Skeletal muscle tissue (tissue), 3 donors: ENCODE measurements at regions not wholly inside any gene's neighbourhood (a gene's known extent, or its start where the extent isn't known, plus 50 kb on each side); places are given as distances from the start of the nearest gene placed in this dataset.

Experiments used
- H3K27ac ChIP-seq: one replicate; pipeline ENCODE4 v1.7.0; 2013; ENCODE audit warnings: mild to moderate bottlenecking, low read depth, low read length, inconsistent platforms
- H3K27me3 ChIP-seq, 3 donors: one replicate each; pipeline ENCODE4 v1.7.0; 2013; ENCODE audit warnings: low read length in 3 of 3; ENCODE audit not compliant: control insufficient read depth in 3 of 3, insufficient read depth in 3 of 3
- H3K36me3 ChIP-seq, 3 donors: one replicate each; pipeline ENCODE4 v1.7.0; 2013; ENCODE audit warnings: low read length in 3 of 3; ENCODE audit not compliant: control insufficient read depth in 3 of 3, insufficient read depth in 3 of 3
- H3K4me1 ChIP-seq, 3 donors: one replicate each; pipeline ENCODE4 v1.7.0; 2013; ENCODE audit warnings: low read length in 3 of 3, mild to moderate bottlenecking in 3 of 3; ENCODE audit not compliant: control insufficient read depth in 3 of 3, insufficient read depth in 3 of 3
- H3K4me3 ChIP-seq, 3 donors: one replicate each; pipeline ENCODE4 v1.7.0; 2013; ENCODE audit warnings: low read length in 3 of 3
- H3K9ac ChIP-seq, 3 donors: one replicate each; pipeline ENCODE4 v1.7.0; 2013; ENCODE audit warnings: low read length in 3 of 3, mild to moderate bottlenecking in 3 of 3, moderate library complexity in 2 of 3, low read depth in 1 of 3
- H3K9me3 ChIP-seq, 3 donors: one replicate each; pipeline ENCODE4 v1.7.0; 2013; ENCODE audit warnings: low read length in 3 of 3; ENCODE audit not compliant: control insufficient read depth in 3 of 3
- donor health status: Osteomylitis.

DNA sequence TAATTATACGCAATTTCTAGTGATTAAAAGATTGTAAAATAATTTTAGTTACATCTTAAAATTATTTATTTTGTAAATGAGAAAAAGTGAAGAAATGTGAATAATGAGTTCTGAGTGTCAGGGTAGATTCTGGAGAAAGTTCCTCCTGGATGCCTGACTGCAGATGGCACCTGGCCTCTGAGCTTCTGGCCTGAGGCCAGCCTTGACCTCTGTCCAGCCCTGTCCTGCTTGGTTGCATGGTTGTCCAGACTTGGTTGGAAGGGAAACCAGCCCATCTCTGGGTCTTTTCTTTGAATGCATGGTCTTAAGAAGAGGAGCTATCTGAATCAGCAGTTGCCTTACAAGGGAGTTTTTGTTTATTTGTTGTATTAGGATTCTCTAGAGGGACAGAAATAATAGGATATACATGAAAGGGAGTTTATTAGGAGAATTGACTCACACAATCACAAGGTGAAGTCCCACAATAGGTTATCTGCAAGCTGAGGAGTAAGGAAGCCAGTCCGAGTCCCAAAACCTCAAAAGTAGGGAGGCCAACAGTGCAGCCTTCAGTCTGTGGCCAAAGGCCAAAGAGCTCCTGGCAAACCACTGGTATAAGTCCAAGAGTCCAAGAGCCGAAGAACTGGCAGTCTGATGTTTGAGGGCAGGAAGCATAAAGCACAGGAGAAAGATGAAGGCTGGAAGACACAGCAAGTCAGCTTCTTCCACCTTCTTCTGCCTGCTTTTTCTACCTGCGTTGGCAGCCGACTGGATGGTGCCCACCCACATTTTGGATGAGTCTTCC lies 385.8 kb downstream of the ZNF536 start:
- Histone ChIP-seq H3K36me3 (no peaks in the 10 kb centered on the region), H3K4me1 (peaks cover 3 to 9% (median 4%) of the 10 kb centered on the region in 3 donors), H3K27me3 (no peaks in the 10 kb centered on the region), H3K4me3 (no peak overlapping the region), H3K9ac (no peak overlapping the region), H3K27ac (no peak overlapping the region), H3K9me3 (no peaks in the 10 kb centered on the region)

- H3K4me3 ChIP-seq = no peak overlapping the region
Observed at GRCh38 chr19:30757104-30757836, 385.1 kb downstream of the ZNF536 start.

DNA sequence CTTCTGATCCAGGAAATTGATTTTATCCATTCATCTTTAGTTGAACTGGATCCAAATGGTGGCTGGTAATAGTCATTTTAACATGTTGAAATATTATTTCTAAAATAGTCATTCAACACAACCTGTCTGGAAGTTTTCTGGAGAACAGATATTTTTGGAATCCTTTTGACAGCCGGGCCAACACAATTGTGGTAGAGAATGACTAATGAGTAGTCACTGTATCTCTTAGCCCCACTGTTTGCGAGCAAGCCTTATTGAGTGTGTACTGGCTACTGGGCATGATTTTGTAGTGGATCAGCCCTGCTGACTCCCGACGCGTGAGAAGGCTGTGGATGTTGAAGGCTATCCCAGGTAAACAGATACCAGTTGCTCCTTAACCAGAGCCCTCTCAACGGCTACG lies 383.4 kb downstream of the ZNF536 start:
- Histone ChIP-seq H3K36me3 (no peaks in the 10 kb centered on the region), H3K4me1 (peaks cover 3 to 9% (median 4%) of the 10 kb centered on the region in 3 donors), H3K9ac (no peak overlapping the region), H3K9me3 (no peaks in the 10 kb centered on the region), H3K27ac (no peak overlapping the region), H3K4me3 (no peak overlapping the region), H3K27me3 (no peaks in the 10 kb centered on the region)

More at GRCh38 chr19:30757104-30757836, 385.1 kb downstream of the ZNF536 start:
- H3K9ac ChIP-seq = no peak overlapping the region
- no peaks in the 10 kb centered on the region for H3K27me3 ChIP-seq
- H3K4me1 ChIP-seq = peaks cover 3 to 9% (median 4%) of the 10 kb centered on the region in 3 donors
- H3K36me3 ChIP-seq = no peaks in the 10 kb centered on the region
- H3K9me3 ChIP-seq = no peaks in the 10 kb centered on the region
- H3K27ac ChIP-seq = no peak overlapping the region

GRCh38 chr19:30754162-30754561 lies 382.0 kb downstream of the ZNF536 start:
- Histone ChIP-seq H3K9ac (no peak overlapping the region), H3K4me1 (peaks cover 3 to 9% (median 4%) of the 10 kb centered on the region in 3 donors), H3K27ac (no peak overlapping the region), H3K36me3 (no peaks in the 10 kb centered on the region), H3K27me3 (no peaks in the 10 kb centered on the region), H3K4me3 (no peak overlapping the region), H3K9me3 (peaks cover 2 to 4% (median 3%) of the 10 kb centered on the region in 3 donors)

GRCh38 chr19:30752876-30753275 lies 380.7 kb downstream of the ZNF536 start:
- Histone ChIP-seq H3K9ac (no peak overlapping the region), H3K27me3 (no peaks in the 10 kb centered on the region), H3K27ac (no peak overlapping the region), H3K4me3 (no peak overlapping the region), H3K4me1 (peaks cover 3 to 9% (median 4%) of the 10 kb centered on the region in 3 donors), H3K36me3 (no peaks in the 10 kb centered on the region), H3K9me3 (peaks cover 2 to 4% (median 3%) of the 10 kb centered on the region in 3 donors)

DNA sequence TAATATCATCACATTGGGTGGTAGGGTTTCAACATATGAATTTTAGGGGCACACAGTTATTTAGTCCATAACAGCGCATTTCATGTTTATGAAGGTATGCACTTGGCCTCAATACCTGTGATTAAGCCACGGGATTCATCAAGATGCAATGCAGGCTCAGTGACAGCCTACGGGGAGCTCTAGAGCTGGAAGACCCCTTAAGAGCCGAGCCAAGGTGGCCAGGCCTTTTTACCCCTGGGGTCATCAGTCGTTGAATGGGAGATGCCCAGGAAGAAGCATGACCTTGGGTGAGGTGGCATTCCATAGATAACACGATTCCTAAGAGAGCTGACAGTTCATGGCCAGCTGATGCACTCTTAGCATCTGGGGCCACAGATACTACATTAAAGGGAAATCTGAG lies 380.0 kb downstream of the ZNF536 start:
- Histone ChIP-seq H3K9ac (no peak overlapping the region), H3K4me1 (peaks cover 3 to 9% (median 4%) of the 10 kb centered on the region in 3 donors), H3K27ac (no peak overlapping the region), H3K4me3 (no peak overlapping the region), H3K27me3 (no peaks in the 10 kb centered on the region), H3K9me3 (peaks cover 2 to 4% (median 3%) of the 10 kb centered on the region in 3 donors), H3K36me3 (no peaks in the 10 kb centered on the region)

GRCh38 chr19:30745476-30745985 lies 373.3 kb downstream of the ZNF536 start:
- H3K9ac ChIP-seq = no peak overlapping the region
- H3K9me3 ChIP-seq = peaks cover 2 to 4% (median 3%) of the 10 kb centered on the region in 3 donors
- H3K27ac ChIP-seq = no peak overlapping the region
- H3K36me3 ChIP-seq = no peaks in the 10 kb centered on the region
- H3K4me3 ChIP-seq = no peak overlapping the region
- peaks cover 5 to 12% (median 8%) of the 10 kb centered on the region in 3 donors for H3K27me3 ChIP-seq
- no peaks in the 10 kb centered on the region for H3K4me1 ChIP-seq

GRCh38 chr19:30744741-30745475 lies 372.7 kb downstream of the ZNF536 start:
- peaks cover 5 to 12% (median 12%) of the 10 kb centered on the region in 3 donors for H3K27me3 ChIP-seq
- H3K9ac ChIP-seq = no peak overlapping the region
- peaks cover 2 to 4% (median 2%) of the 10 kb centered on the region in 3 donors for H3K9me3 ChIP-seq
- H3K36me3 ChIP-seq = no peaks in the 10 kb centered on the region
- H3K4me3 ChIP-seq = no peak overlapping the region
- H3K27ac ChIP-seq = no peak overlapping the region
- no peaks in the 10 kb centered on the region for H3K4me1 ChIP-seq

DNA sequence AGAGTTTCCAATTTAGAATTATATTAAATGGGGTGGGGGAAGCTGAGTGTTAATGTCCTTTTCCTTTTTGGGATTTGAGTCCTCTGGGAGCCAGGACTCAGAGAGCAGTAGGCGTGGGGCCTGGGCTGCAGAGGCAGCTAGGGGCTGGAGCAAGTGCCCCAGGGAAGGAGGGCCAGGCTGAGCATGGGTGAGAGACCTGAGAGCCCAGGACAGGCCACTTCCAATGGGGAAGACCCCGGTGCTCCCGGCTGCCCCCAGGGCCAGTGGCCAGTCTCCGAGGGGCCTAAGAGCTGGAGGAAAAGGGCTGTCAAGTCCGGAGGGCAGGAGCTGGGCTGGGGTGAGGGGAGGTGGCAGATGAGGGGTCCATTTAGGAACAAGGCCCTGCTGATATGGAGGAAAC lies 371.5 kb downstream of the ZNF536 start:
- peaks cover 5 to 12% (median 12%) of the 10 kb centered on the region in 3 donors for H3K27me3 ChIP-seq
- no peaks in the 10 kb centered on the region for H3K4me1 ChIP-seq
- H3K27ac ChIP-seq = no peak overlapping the region
- H3K36me3 ChIP-seq = no peaks in the 10 kb centered on the region
- H3K4me3 ChIP-seq = no peak overlapping the region
- H3K9ac ChIP-seq = no peak overlapping the region
- H3K9me3 ChIP-seq = no peaks in the 10 kb centered on the region
